H9 (cell line): ENCODE measurements at regions not wholly inside any gene's neighbourhood (a gene's known extent, or its start where the extent isn't known, plus 50 kb on each side); places are given as distances from the start of the nearest gene placed in this dataset.

Experiments used
- DNase-seq: peaks from one replicate; pipeline ENCODE4 v3.0.0-alpha.2; 2017
- H2AFZ ChIP-seq: one replicate; pipeline ENCODE4 v1.6.1; 2013; ENCODE audit warnings: mild to moderate bottlenecking, low read length, control low read depth, moderate library complexity
- H2AK5ac ChIP-seq: 2 replicates; pipeline ENCODE4 v1.6.1; 2013; ENCODE audit warnings: low read length, control low read depth, mixed read lengths; ENCODE audit not compliant: insufficient read length
- H2BK120ac ChIP-seq: one replicate; pipeline ENCODE4 v1.6.1; 2013; ENCODE audit warnings: low read depth, mild to moderate bottlenecking, low read length, control low read depth, inconsistent platforms; ENCODE audit not compliant: poor library complexity, severe bottlenecking
- H2BK12ac ChIP-seq: 2 replicates; pipeline ENCODE4 v1.6.1; 2013; ENCODE audit warnings: low read length, control low read depth, mixed read lengths, low read depth; ENCODE audit not compliant: insufficient read length
- H2BK15ac ChIP-seq: 2 replicates; pipeline ENCODE4 v1.6.1; 2013; ENCODE audit warnings: low read depth, low read length, control low read depth
- H2BK20ac ChIP-seq: one replicate; pipeline ENCODE4 v1.6.1; 2013; ENCODE audit warnings: low read depth, mild to moderate bottlenecking, low read length, control low read depth, inconsistent platforms; ENCODE audit not compliant: poor library complexity, severe bottlenecking
- H2BK5ac ChIP-seq: 2 replicates; pipeline ENCODE4 v1.6.1; 2013; ENCODE audit warnings: low read length, control low read depth, mixed read lengths; ENCODE audit not compliant: insufficient read length
- H3K14ac ChIP-seq: 2 replicates; pipeline ENCODE4 v1.6.1; 2013; ENCODE audit warnings: low read length, control low read depth; ENCODE audit not compliant: insufficient read depth
- H3K18ac ChIP-seq: 2 replicates; pipeline ENCODE4 v1.6.1; 2013; ENCODE audit warnings: low read depth, mild to moderate bottlenecking, mixed read lengths, low read length, control low read depth; ENCODE audit not compliant: insufficient read length
- H3K23ac ChIP-seq: 2 replicates; pipeline ENCODE4 v1.6.1; 2013; ENCODE audit warnings: low read length, control low read depth, mixed read lengths, low read depth; ENCODE audit not compliant: insufficient read length
- H3K23me2 ChIP-seq: 2 replicates; pipeline ENCODE4 v1.6.1; 2013; ENCODE audit warnings: low read depth, mild to moderate bottlenecking, mixed read lengths, low read length, control low read depth; ENCODE audit not compliant: insufficient read length, poor library complexity, severe bottlenecking
- H3K27ac ChIP-seq: 2 replicates; pipeline ENCODE4 v1.5.1; 2013; ENCODE audit warnings: low read length, control low read depth, mixed read lengths, low read depth; ENCODE audit not compliant: insufficient read length
- H3K27me3 ChIP-seq: 2 replicates; pipeline ENCODE4 v1.6.1; 2013; ENCODE audit warnings: low read length, control low read depth, inconsistent platforms; ENCODE audit not compliant: insufficient read depth
- H3K4ac ChIP-seq: 2 replicates; pipeline ENCODE4 v1.6.1; 2013; ENCODE audit warnings: low read depth, mild to moderate bottlenecking, control low read depth, inconsistent platforms, low read length, moderate library complexity
- H3K4me1 ChIP-seq: 2 replicates; pipeline ENCODE4 v1.6.1; 2013; ENCODE audit warnings: low read length, control low read depth, inconsistent platforms; ENCODE audit not compliant: insufficient read depth
- H3K4me2 ChIP-seq: 2 replicates; pipeline ENCODE4 v1.6.1; 2013; ENCODE audit warnings: low read length, control low read depth, mixed read lengths; ENCODE audit not compliant: insufficient read length, insufficient read depth
- H3K56ac ChIP-seq: 2 replicates; pipeline ENCODE4 v1.6.1; 2013; ENCODE audit warnings: low read depth, mild to moderate bottlenecking, mixed read lengths, low read length, control low read depth; ENCODE audit not compliant: insufficient read length
- H3K79me1 ChIP-seq: 2 replicates; pipeline ENCODE4 v1.6.1; 2013; ENCODE audit warnings: low read depth, mild to moderate bottlenecking, moderate library complexity, low read length, control low read depth, inconsistent platforms; ENCODE audit not compliant: insufficient read depth, poor library complexity, severe bottlenecking
- H3K79me2 ChIP-seq: 2 replicates; pipeline ENCODE4 v1.6.1; 2013; ENCODE audit warnings: low read length, control low read depth, inconsistent platforms; ENCODE audit not compliant: insufficient read depth
- H3K9ac ChIP-seq: 2 replicates; pipeline ENCODE4 v1.6.1; 2013; ENCODE audit warnings: low read length, control low read depth, mixed read lengths; ENCODE audit not compliant: insufficient read length; ENCODE audit errors: extremely low read depth
- H3K9me3 ChIP-seq: one replicate; pipeline ENCODE4 v1.6.1; 2013; ENCODE audit warnings: low read depth, low read length, inconsistent platforms; ENCODE audit not compliant: control insufficient read depth
- H3T11ph ChIP-seq: one replicate; pipeline ENCODE4 v1.6.1; 2013; ENCODE audit warnings: mild to moderate bottlenecking, low read length, control low read depth, inconsistent platforms
- H4K20me1 ChIP-seq: one replicate; pipeline ENCODE4 v1.6.1; 2013; ENCODE audit not compliant: control insufficient read depth, insufficient read length, insufficient read depth
- H4K5ac ChIP-seq: 2 replicates; pipeline ENCODE4 v1.6.1; 2013; ENCODE audit warnings: low read depth, mild to moderate bottlenecking, mixed read lengths, low read length, control low read depth; ENCODE audit not compliant: insufficient read length
- H4K8ac ChIP-seq: replicated peaks from 2 replicates; pipeline ENCODE4 v1.6.1; 2013; ENCODE audit warnings: low read length, control low read depth, mixed read lengths, low read depth; ENCODE audit not compliant: insufficient read length
- H4K91ac ChIP-seq: 2 replicates; pipeline ENCODE4 v1.6.1; 2013; ENCODE audit warnings: low read depth, mild to moderate bottlenecking, moderate library complexity, mixed read lengths, low read length, control low read depth; ENCODE audit not compliant: insufficient read length
- H3K27ac Mint-ChIP-seq, 3 experiments: 2 replicates in 2 of 3; 3 replicates in 1 of 3; pipeline ENCODE4 v1.8.0; 2020 to 2021; ENCODE audit warnings: mixed read lengths in 3 of 3, mild to moderate bottlenecking in 1 of 3, moderate library complexity in 1 of 3
- H3K27me3 Mint-ChIP-seq: 2 replicates; pipeline ENCODE4 v1.8.0; 2021; ENCODE audit warnings: low read depth, mild to moderate bottlenecking, moderate library complexity, mixed read lengths
- H3K36me3 Mint-ChIP-seq, 3 experiments: 2 replicates in 2 of 3; 3 replicates in 1 of 3; pipeline ENCODE4 v1.8.0; 2020 to 2021; ENCODE audit warnings: low read depth in 3 of 3, mixed read lengths in 3 of 3; ENCODE audit not compliant: insufficient read depth in 1 of 3
- H3K4me1 Mint-ChIP-seq, 2 experiments: 2 replicates each; pipeline ENCODE4 v1.8.0; 2020; ENCODE audit warnings: mixed read lengths in 2 of 2
- H3K4me3 Mint-ChIP-seq, 2 experiments: 2 replicates in 1 of 2; 3 replicates in 1 of 2; pipeline ENCODE4 v1.8.0; 2020 to 2021; ENCODE audit warnings: mild to moderate bottlenecking in 2 of 2, mixed read lengths in 2 of 2, moderate library complexity in 1 of 2
- H3K9me3 Mint-ChIP-seq, 2 experiments: 2 replicates in 1 of 2; 3 replicates in 1 of 2; pipeline ENCODE4 v1.8.0; 2020; ENCODE audit warnings: mild to moderate bottlenecking in 2 of 2, mixed read lengths in 2 of 2, moderate library complexity in 1 of 2
- CTCF ChIP-seq: fragments of 200-600 bp; sonication (generic); conservative IDR thresholded peaks from 3 replicates; pipeline ENCODE4 v1.8.0; 2021; ENCODE audit warnings: antibody characterized with exemption, mild to moderate bottlenecking
- WGBS: extraction: QIAGEN DNeasy Blood & Tissue Kit; methylation state at CpG from one replicate; pipeline ENCODE4 v1.1.7; 2013; ENCODE audit warnings: missing lambda C conversion rate, low lambda C conversion rate, mixed read lengths; ENCODE audit not compliant: insufficient read length; ENCODE audit errors: extremely low coverage; 5-methylcytosine and 5-hydroxymethylcytosine counted together

DNA sequence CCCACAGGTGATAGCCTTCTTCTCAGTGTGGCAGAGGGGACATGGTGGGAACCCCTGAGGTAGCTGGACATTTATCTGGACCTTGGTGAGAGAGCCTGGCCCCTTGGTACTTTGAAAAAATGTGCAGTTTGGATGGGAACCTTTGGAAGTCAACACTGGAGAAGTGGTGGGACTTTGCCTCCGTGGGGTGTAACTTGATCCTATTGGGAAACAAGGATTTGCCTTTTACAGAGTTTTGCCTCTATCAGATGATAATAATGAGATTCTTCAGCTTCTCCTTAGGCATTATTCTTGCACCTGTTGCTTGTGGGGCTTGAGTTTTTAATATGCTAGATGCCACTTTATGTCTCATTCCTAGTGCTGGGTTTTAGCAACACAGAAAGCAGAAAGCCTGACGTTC lies 99.0 kb downstream of the ERCC5 start:
- H3K4me3 Mint-ChIP-seq = no peak overlapping the region

More for the DNA sequence above, 99.0 kb downstream of the ERCC5 start:
- no peak overlapping the region for H3K23ac ChIP-seq
- TF ChIP-seq CTCF = no peak
- H4K8ac ChIP-seq = no peak overlapping the region
- no peak overlapping the region for H2BK20ac ChIP-seq
- no peak overlapping the region for H3T11ph ChIP-seq
- Mint-ChIP-seq H3K9me3 (peaks cover 0 to 2% of the 10 kb centered on the region in 2 experiments; a peak in 1 of 5 replicates), H3K4me1 (peaks cover 8 to 15% of the 10 kb centered on the region in 2 experiments), H3K27ac (no peak overlapping the region), H3K36me3 (peaks cover 0 to 3% (median 0%) of the 10 kb centered on the region in 3 experiments; a peak in 2 of 7 replicates), H3K27me3 (no peaks in the 10 kb centered on the region; the same call in 1 of the 2 replicates)
- no peak overlapping the region for H2AK5ac ChIP-seq
- H3K56ac ChIP-seq = no peak overlapping the region
- H3K14ac ChIP-seq = no peak overlapping the region
- H3K18ac ChIP-seq = no peak overlapping the region
- H3K9me3 ChIP-seq = no peaks in the 10 kb centered on the region
- DNase-seq = no peak
- H3K23me2 ChIP-seq = no peaks in the 10 kb centered on the region
- no peak overlapping the region for H3K9ac ChIP-seq
- no peaks in the 10 kb centered on the region for H3K79me1 ChIP-seq
- no peak overlapping the region for H3K4ac ChIP-seq
- no peaks in the 10 kb centered on the region for H4K20me1 ChIP-seq
- H2BK12ac ChIP-seq = no peak overlapping the region
- H3K27me3 ChIP-seq = no peaks in the 10 kb centered on the region
- H3K79me2 ChIP-seq = no peaks in the 10 kb centered on the region
- no peak overlapping the region for H2BK15ac ChIP-seq
- H2BK5ac ChIP-seq = no peak overlapping the region
- no peak overlapping the region for H3K4me2 ChIP-seq
- H3K27ac ChIP-seq = no peak overlapping the region
- H4K91ac ChIP-seq = no peak overlapping the region
- no peak overlapping the region for H4K5ac ChIP-seq
- H2BK120ac ChIP-seq = no peak overlapping the region
- no peak overlapping the region for H2AFZ ChIP-seq
- WGBS = no CpG with 5 or more reads among the region's 2 CpGs
- no peaks in the 10 kb centered on the region for H3K4me1 ChIP-seq
